ENCODE measurements at regions not wholly inside any gene's neighbourhood (a gene's known extent, or its start where the extent isn't known, plus 50 kb on each side); places are given as distances from the start of the nearest gene placed in this dataset.

DNA sequence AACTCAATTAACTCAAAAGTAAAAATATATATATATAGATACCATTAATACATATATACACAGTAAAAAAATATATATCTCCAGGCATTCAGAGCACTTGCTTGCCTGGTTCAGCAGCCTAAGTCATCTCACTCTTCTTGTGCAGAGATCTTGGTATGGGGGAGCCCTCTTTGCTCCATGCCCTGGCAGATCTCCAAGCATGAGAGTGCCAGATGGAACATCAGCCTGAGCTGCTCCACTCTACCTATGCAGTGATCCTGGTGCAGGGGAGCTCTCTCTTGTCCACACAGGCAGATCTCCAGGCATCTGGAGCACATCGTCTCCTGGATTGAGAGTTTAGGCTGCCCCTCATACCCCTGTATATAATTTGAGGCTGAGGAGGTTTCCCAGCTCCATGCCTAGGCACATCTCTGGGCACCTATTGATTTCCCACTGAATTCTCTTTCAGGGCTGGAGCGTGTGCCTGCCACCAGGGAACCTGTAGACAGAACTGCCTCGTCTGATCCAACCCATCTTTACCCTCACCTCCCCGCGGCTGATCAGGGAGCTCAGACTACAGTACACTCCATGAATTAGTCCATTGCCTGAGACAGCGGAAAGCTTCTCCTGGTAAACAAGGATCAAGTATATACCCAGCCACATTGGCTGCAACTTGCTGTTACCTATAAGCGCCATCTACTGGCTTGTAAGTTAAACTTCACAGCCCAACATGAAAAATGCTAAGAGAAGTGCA is 342.4 kb upstream of the GRIA1 start:
- DNase-seq, result no peak

DNA sequence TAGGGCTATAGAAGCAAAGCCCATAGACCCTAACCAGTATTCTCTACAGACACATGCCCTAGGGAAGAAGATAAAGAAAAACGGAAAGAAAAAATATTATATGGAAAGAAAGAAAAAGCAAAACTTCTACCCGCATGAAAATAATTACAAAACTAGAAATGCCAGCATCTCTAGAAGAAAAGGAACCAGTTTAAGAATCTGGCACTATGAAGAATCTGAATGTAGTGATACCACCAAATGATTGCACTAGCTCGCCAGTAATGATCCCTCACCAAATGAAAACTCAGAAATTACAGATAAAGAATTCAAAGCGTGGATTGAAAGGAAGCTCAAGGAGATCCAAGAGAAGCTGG is 341.9 kb upstream of the GRIA1 start:
- no peak for DNase-seq

DNA sequence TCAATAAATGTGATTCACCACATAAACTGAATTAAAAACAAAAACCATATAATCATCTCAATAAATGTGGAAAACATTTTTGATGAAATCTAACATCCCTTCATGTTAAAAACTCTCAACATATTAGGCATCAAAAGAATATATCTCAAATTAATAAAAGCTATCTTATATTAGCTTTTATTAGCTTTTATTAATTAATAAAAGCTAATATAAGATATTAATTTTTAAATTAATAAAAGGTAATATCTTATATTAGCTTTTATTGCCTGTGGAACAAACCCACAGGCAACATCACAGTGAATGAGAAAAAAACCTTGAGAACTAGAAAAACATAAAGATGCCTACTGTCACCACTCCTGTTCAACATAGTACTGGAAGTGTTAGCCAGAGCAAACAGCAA is 338.9 kb upstream of the GRIA1 start:
- DNase-seq, result no peak

DNA sequence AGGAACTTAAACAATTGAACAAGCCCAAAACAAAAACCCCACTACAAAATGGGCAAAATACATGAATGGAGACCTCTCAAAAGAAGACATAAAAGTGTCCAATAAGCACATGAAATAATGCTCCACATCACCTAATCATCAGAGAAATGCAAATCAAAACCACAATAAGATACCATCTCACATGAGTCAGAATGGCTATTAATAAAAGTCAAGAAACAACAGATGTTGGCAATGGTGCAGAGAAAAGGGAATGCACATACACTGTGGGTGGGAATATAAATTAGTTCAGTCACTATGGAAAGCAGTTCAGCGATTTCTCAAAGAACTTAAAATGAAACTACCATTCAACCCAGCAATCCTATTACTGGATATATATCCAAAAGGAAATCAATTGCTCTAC is 337.4 kb upstream of the GRIA1 start:
- no peak for DNase-seq

DNA sequence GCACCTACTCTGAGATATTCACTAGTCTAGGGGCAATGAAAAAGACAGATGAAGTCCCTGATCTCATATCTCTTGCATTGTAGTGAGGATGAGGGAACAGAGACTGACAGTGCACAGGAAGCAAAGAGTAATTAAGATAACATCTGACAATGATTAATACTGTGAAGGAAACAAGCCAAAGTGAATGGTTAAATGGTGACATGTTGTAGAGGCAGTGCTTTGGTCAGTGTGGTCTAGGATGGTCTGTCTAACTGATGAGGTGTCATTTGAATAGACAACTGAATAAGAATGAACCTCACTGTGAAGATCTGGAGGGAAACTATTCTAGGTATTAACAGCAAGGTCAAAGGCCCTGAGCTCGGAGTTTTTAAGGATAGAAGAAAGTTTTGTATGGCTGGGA is 333.3 kb upstream of the GRIA1 start:
- DNase-seq, result no peak

DNA sequence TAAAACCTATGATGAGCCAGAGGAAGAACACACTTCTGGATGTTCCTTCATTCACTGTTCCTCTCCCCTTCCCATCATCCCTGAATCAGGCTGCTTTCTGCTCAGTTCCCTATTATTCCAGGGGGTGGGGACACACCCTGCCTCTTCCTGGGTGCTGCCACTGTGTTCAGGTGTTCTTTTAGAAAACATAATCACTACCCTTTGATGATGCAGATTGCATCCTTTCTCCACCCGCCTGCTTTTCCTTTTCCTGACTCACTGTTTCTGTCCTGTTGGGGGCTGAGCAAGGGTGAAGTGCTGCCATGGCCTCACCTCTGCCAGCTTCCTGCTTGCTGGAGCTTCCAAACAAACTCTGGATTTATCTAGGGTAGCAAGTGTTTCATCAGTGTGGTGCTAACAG is 331.9 kb upstream of the GRIA1 start:
- DNase-seq, result no peak

DNA sequence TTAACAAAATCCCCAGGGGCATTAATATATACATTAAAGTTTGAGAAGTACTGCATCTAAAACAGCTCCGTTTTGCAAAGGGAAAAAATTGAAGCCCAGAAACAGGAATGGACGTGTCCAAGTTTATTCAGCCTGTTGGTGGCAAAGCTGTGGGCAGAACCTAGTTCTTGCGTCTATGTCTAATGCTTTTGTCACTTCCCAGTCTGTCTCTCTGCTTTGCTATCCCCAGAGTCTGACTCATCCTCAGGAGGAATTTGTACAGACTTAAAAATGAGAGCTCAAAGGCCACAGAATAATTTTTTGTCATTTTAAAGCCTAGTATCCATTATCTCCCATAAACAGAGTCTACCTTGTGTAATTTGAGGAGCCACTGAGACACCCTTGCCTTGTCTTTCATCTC is 330.9 kb upstream of the GRIA1 start:
- no peak for DNase-seq

DNA sequence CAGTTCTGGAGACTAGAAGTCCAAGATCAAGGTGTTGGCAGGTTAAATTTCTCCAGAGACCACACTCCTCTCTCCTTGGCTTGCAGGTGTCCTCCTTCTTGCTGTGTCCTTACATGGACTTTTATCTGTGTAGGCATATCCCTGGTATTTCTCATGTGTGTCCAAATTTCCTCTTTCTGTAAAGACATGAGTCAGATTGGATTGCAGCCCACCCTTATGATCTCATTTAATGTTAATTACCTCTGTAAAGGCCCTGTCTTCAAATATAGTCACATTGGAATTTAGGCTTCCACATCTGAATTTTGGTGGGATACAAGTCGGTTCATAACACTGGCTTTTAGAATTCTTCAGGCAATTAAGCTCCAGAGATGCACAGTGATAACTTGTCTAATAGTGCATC is 322.2 kb upstream of the GRIA1 start:
- DNase-seq, result no peak

DNA sequence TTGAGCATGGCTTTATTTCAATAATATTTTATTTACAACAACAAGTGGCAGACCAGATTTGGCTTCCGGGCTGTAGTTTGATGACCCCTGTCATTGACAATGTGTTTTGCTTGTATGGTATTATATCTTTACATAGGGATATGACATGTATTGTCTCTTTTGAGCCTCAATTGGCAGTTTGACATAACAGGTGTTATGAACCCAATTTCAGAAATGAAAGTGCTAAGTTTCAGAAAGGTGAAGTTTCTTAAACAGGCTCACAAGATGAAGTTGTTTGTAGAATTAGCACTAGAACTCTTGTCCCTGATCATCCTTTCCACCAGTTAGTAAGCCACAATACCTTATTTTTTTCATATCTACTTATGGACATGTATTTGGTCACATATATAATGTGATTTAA is 303.0 kb upstream of the GRIA1 start:
- no peak for DNase-seq

DNA sequence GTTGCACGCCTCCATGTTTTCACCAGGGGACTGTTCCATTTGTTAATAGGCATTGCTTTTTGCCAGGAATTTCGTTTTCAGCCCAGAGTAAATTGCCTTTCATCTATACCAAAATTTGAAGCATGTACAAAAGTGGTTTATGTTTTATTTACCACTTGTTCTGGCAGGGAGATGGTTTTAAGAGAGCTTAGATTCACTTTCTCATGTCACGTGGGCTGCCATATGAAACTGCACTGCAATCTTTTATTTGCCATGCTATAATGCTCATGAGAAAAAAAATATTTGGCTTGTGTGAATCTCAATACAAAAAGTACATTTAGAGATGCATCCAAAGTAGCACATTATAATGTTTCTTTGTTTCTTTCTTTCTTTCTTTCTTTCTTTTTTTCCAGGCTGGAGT is 284.1 kb upstream of the GRIA1 start:
- no peak for DNase-seq

DNA sequence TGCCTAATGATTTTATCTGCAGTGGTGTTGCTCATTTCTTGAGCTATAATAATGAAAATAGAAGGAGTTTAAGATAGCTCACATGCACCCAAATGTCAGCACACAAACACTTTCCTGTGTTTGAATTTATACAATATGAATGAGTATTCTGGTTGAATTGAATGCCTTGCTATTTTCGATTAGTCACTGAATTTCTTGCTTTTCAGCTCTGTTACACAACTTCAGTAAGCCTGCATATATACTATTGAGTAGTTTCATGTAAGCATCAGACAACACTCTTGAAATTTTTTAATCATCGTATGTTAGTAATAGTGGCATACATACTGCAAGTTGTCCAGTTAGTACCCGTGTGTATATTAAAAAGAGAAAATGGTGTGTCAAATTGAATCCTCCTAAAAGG is 281.5 kb upstream of the GRIA1 start:
- no peak for DNase-seq

DNA sequence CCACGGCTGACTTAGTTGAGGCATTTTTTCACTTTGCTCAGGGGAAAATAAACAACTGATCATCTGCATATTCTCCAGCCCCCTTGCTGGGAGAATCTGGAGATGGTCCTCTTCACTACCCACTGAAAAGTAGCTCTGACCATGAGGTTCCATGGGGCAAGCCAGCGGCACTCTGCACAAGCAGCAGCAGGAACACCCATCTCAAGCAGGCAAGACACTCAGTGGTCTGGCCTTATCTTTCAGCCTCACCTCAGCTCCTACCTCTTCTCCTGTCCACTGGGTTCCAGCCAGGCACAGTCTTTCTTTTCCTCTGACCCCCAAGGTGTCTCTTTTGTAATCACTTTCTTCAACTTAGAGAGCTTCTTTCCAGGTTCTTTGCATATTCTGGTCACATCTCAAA is 280.8 kb upstream of the GRIA1 start:
- no peak for DNase-seq

DNA sequence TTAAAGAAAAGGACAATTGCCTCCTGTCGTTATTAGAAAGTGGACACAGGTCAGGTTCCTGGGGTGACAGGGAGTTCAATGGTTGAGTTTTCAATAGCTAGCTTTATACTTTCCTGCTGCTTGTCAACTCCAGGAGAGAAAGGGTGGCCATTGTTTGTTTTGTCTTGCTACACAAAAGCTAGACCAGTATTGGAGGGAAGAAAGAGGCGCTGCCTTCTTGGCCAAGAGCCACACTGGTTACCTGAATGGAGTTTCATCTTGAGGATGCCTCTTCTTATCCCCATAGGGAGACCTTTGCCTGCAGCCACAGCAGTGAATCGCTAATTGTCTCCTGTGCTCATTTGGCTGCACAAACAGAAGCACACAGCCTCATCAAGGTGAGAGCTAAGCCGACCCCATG is 279.4 kb upstream of the GRIA1 start:
- no peak for DNase-seq

DNA sequence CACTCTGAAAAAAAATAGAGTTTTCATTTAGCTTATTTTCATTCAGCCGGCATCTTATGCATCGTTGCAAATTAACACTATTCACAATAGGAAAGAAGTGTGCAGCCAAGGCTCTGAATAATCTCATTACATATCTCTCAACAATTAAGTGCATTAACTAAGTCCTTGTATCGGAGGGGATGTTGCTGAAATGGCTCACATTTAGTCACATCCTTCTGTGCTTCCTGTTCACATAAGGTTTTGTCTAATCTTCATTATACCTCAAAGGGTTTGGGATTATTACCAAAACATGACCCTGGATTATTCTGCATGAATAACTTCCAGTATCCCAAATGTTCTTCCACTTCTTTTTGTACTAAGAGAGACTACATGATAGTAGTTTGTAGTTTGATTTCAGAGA is 278.0 kb upstream of the GRIA1 start:
- DNase-seq, result no peak

DNA sequence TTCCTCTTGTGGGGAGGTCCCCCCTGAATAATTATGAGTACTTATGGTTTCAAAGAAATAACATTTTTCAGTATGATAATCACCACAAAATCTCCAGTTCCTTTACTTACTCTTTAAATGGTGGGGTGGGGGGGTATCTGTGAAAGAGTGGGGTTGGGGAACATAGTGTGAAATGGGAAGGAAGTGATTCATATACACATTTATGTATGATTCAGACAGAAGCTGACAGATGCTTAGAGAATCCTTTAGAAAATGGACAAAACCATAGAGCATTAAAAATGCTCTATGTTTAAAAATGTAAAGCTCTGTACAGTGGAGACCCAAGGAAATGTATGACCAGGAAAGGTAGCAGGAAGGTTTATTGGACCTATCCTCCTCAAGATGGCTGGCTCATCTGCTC is 267.5 kb upstream of the GRIA1 start:
- no peak for DNase-seq

DNA sequence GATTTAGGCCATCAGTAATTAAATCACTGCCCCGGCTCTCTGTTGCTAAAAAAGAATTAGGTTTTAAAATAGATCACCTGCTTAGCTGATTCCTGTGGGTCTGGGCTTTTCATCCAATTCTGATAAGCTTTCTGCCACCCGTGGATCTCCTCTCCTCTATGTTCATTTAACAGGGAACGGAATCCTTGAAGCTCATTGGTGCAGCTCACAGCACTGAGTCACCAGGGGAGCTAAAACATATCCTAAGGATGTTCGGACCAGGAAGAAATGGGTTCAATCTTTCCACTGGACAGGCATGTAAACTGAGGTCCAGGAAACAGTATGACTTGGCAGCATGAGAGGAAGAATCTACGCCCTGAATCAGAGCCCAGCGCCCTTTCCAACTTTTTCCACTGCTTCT is 267.1 kb upstream of the GRIA1 start:
- DNase-seq, result no peak

DNA sequence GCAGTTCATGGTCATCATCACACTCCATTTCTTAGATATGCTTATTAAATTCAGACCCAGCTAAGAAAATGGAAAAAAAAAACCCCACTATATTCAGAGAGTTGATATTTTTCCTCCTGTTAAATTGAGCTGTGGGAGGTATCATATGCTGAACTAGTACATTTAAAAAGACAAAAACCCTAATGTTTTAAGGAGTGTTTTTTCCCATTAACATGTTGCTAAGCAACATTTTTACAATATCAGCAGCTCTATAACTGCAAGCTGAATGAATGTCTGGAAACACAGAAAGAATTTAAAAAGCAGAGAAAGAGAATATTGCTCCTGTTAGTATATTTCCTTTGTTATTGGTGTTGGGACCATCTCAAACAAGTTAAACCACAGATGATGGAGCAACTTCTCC is 265.8 kb upstream of the GRIA1 start:
- DNase-seq, result no peak

DNA sequence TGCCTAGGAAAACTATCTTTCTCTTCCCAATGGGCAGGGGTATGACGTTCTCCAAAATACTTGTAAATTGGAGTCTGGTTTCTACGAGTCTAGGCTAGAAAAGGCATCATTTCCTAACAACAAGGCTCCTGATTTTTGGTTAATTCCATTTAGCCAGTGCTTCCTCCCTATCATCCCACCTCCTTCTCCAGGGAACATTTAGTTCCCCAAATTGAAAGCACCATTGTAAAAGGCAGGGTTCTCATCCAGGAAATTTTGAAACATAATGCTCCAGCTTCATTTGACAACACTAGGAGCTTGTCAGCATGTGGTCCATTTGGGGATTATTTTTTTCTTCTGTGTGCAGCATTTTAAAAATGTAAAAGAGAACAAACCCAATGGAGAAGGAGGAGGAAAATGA is 256.5 kb upstream of the GRIA1 start:
- no peak for DNase-seq

DNA sequence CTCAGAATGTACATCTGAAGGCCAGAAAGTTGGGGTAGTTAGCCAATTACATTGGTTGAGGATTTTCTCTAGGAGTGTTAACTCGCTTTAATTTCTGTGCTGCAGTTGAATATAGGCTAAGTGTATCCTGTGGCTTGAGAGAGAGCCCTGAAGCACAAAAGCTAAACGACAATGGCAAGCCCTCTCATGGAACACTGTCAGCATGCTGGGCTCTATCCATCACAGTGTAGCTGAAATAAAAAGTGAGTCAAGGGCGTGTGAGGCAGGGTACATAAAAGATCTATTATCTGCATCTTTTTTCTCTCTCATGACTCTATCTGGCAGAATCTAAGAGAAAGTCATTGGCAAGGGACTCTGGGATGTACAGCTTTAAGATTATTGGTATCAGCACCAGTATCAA is 254.2 kb upstream of the GRIA1 start:
- DNase-seq, result no peak

DNA sequence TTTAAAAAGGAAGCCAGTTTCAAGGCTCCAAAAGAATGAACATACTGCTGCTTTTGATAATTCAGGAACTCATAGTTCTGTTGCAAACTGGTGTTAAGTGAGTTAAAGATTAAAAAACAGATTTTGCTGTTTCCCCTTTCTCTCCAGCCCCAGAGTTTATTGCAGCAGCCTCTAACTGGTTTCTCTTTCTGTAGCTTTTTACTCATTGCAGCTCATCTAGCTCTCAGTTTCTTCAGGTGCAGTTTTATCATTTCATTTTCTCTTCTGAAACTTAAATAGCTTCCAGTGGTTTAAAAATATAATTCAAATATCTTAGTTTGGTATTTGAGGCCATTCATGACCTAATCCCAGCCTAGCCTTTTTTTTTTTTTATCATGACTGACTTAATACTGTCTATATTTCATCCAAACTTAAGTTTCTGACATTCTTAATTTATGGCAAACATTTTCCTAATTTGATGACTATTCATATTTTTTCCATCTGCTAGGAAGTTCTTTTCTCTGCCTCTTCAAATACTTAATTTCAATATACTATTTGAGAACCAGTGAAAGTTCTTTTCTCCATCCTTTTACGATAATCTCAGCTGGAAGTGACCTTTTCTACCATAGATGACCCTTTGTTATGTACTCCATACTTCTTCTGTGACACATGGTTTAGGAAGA is 252.7 kb upstream of the GRIA1 start:
- DNase-seq, result no peak

DNA sequence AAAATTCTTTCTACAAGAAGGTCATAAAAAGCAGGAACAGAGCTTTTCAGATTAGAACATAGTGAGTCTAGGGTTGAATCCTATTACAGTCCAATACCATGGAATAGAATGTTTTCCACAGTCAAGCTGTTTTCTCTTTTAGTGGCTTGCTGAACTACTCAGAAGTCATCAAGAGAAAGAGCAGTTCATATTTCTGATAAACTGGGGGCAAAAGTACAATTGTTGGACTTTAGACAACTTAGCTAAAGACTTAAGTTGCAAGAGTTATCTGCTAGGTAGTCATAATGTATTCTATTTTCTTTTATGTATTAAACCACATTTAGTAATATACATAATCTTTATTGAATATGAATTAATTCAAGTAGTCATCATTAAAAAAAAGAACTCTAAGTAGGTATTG is 233.1 kb upstream of the GRIA1 start:
- no peak for DNase-seq

DNA sequence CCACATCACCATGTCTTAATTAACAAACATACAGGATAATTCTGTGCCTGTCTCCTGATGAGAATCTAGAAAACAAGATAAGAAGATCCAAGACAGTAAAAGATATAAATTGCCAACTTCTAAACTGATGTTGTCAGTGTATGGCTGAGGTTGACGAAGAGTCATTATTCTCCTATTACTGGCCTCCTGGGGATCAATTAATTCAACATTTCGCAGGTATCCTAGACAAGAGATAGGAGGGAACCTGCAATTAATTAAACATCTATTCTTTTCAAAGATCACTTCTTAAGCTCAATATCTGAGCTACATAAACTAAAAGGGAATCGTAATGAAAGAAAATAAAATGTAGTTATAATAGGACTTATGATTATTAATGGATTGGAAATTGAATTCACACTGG is 232.0 kb upstream of the GRIA1 start:
- no peak for DNase-seq

DNA sequence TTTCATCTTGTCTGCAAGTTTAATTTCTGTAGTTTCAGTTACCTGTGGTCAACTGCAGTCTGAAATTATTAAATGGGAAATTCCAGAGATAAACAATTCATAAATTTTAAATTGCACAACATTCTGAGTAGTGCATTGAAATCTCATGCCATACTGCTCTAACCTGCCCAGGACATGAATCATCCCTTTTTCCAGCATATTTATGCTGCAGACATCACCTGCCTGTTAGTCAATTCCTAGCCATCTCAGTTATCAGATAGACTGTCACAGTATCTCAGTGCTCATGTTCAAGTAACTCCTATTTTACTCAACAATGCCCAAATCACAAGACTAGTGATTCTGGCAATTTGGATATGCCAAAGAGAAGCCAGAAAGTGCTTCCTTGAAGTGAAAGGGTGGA is 223.0 kb upstream of the GRIA1 start:
- DNase-seq, result no peak

DNA sequence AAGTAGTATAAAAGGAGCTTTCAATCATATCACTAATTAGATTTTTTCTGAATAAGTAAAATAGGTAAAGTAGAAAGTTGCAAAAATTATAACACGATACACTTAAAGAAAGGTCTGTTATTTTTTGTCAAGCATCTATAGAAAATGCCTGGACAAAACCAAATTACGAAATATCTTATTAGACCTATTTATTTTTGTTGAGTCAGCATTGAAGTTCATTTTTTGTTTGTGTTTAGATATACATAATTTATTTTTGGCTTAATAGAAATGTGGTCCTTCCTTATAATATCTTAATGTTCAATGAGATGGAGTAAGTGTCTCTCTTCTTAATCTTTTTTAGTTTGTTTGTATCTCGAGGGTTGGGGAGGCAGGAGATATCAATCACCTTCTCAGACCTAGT is 214.8 kb upstream of the GRIA1 start:
- DNase-seq, result no peak

DNA sequence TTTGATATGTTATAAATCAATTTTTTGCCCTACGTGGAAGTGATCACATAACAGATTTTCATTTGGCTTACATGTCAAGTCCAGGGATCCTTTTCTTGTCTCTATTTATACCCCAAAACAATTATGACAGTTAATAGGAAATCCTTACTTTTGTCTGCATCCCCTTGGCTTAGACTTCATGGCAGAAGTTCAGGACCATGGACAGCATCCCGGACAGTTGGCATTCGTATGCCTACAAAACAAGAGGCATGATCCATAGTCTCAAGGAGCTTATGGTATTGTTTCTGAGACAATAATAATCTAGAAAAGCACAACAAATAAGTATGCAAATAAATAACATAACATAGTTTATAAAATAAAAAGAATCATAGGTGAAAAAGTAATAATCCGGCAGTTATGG is 214.3 kb upstream of the GRIA1 start:
- peak; percentile 3 for DNase-seq

Measured in activated CD4-positive, alpha-beta T cell treated with anti-CD3 and anti-CD28 coated beads, Interleukin-2, amount 50 U/mL, for 1 hour (primary cell).